Liver (tissue), 3 donors: ENCODE measurements at regions not wholly inside any gene's neighbourhood (a gene's known extent, or its start where the extent isn't known, plus 50 kb on each side); places are given as distances from the start of the nearest gene placed in this dataset.

ENCODE experiments used
- CTCF ChIP-seq: fragments of 150-350 bp; IDR thresholded peaks from 2 replicates; pipeline ENCODE4 v1.5.1; 2017; ENCODE audit warnings: improper control_type of control experiment, low read depth, low read length; ENCODE audit not compliant: missing input control
- EGR1 ChIP-seq, 2 donors: IDR thresholded peaks; 2 replicates each; pipeline ENCODE4 v1.6.1; 2016 to 2018; ENCODE audit warnings: antibody characterized with exemption in 2 of 2, low read depth in 2 of 2
- HNF4A ChIP-seq, 2 donors: conservative IDR thresholded peaks; 2 replicates each; pipeline ENCODE4 v1.6.1; 2016; ENCODE audit warnings: antibody characterized with exemption in 2 of 2, mild to moderate bottlenecking in 2 of 2
- RXRA ChIP-seq, 2 donors: IDR thresholded peaks; 2 replicates each; pipeline ENCODE4 v1.6.1; 2017 to 2018; ENCODE audit warnings: antibody characterized with exemption in 2 of 2, mild to moderate bottlenecking in 1 of 2
- YY1 ChIP-seq: IDR thresholded peaks from 2 replicates; pipeline ENCODE4 v1.6.1; 2016; ENCODE audit warnings: antibody characterized with exemption, mild to moderate bottlenecking
- donor health status: healthy.
- donor health status: healthy.

- TF ChIP-seq CTCF (no peak), EGR1 (IDR thresholded peaks at IDR 0.05; ENCODE audit: low read depth in 2 of 2) (no peak), RXRA (IDR thresholded peaks at IDR 0.05) (no peak), HNF4A (conservative IDR thresholded peaks at IDR 0.05) (no peak), YY1 (no peak)
These were observed 226.4 kb upstream of the FOXF1 start for GRCh38 chr16:86283944-86284343.
